GM18499 (cell line): ENCODE measurements at regions not wholly inside any gene's neighbourhood (a gene's known extent, or its start where the extent isn't known, plus 50 kb on each side); places are given as distances from the start of the nearest gene placed in this dataset.

Experiments
- ATAC-seq: cut with Tn5 transposase; IDR thresholded peaks from one replicate; pipeline ENCODE4 v1.9.1; 2021; ENCODE audit warnings: moderate number of reproducible peaks; ENCODE audit not compliant: insufficient read depth, unreplicated experiment

GRCh38 chr7:116340943-116341907 lies 130.9 kb downstream of the TES start:
- ATAC-seq: no peak

- no peak for ATAC-seq
Observed at GRCh38 chr7:116342125-116342524, 131.8 kb downstream of the TES start.

GRCh38 chr7:116347151-116347832 lies 137.0 kb downstream of the TES start:
- no peak for ATAC-seq

- no peak for ATAC-seq
Observed at GRCh38 chr7:116348346-116348745, 138.0 kb downstream of the TES start.

GRCh38 chr7:116351966-116352365 lies 141.6 kb downstream of the TES start:
- ATAC-seq: no peak

- no peak for ATAC-seq
Observed at GRCh38 chr7:116353647-116354046, 143.3 kb downstream of the TES start.

GRCh38 chr7:116354171-116354545 lies 143.8 kb downstream of the TES start:
- ATAC-seq: no peak

- ATAC-seq: no peak
Observed at GRCh38 chr7:116354546-116355423, 144.4 kb downstream of the TES start.

GRCh38 chr7:116355424-116355765 lies 144.1 kb upstream of the CAV2 start:
- ATAC-seq: no peak

- no peak for ATAC-seq
Observed at GRCh38 chr7:116356333-116356965, 143.1 kb upstream of the CAV2 start.

GRCh38 chr7:116356979-116357378 lies 142.6 kb upstream of the CAV2 start:
- no peak for ATAC-seq

GRCh38 chr7:116357781-116358670 lies 141.5 kb upstream of the CAV2 start:
- ATAC-seq: no peak

GRCh38 chr7:116361767-116362166 lies 137.8 kb upstream of the CAV2 start:
- ATAC-seq: no peak

GRCh38 chr7:116363637-116364432 lies 135.7 kb upstream of the CAV2 start:
- no peak for ATAC-seq

GRCh38 chr7:116364469-116364868 lies 135.1 kb upstream of the CAV2 start:
- ATAC-seq: no peak

- ATAC-seq: no peak
Observed at GRCh38 chr7:116365797-116366196, 133.7 kb upstream of the CAV2 start.

- ATAC-seq: no peak
Observed at GRCh38 chr7:116367171-116367813, 132.2 kb upstream of the CAV2 start.

GRCh38 chr7:116368965-116369364 lies 130.6 kb upstream of the CAV2 start:
- ATAC-seq: no peak
